ENCODE measurements at regions not wholly inside any gene's neighbourhood (a gene's known extent, or its start where the extent isn't known, plus 50 kb on each side); places are given as distances from the start of the nearest gene placed in this dataset.

DNA sequence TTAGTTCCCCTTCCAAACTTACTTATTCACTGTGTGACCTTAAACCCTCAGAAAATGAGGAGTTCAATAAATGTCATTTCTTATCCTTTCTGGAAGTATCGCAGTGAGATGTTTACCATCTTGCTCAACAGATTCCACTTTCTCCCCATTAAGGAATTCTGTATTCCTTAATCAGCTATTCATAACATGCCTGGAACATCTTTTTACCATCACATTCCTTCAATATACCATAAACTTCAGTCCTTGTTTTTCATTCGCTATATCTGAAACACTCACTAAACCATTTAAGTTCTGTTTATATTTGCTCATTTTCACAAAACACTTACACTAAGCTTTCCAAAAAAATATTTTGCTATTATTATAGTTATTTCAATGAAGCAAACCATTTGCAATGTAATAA is 1158.6 kb downstream of the CDH12 start:
- TF ChIP-seq, protein P1, sequence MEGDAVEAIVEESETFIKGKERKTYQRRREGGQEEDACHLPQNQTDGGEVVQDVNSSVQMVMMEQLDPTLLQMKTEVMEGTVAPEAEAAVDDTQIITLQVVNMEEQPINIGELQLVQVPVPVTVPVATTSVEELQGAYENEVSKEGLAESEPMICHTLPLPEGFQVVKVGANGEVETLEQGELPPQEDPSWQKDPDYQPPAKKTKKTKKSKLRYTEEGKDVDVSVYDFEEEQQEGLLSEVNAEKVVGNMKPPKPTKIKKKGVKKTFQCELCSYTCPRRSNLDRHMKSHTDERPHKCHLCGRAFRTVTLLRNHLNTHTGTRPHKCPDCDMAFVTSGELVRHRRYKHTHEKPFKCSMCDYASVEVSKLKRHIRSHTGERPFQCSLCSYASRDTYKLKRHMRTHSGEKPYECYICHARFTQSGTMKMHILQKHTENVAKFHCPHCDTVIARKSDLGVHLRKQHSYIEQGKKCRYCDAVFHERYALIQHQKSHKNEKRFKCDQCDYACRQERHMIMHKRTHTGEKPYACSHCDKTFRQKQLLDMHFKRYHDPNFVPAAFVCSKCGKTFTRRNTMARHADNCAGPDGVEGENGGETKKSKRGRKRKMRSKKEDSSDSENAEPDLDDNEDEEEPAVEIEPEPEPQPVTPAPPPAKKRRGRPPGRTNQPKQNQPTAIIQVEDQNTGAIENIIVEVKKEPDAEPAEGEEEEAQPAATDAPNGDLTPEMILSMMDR (IDR thresholded peaks at IDR 0.05) = no peak
- no peak for TF ChIP-seq ZFX (IDR thresholded peaks at IDR 0.05; ENCODE audit: borderline replicate concordance)
- H3K27ac ChIP-seq = no peak overlapping the region

DNA sequence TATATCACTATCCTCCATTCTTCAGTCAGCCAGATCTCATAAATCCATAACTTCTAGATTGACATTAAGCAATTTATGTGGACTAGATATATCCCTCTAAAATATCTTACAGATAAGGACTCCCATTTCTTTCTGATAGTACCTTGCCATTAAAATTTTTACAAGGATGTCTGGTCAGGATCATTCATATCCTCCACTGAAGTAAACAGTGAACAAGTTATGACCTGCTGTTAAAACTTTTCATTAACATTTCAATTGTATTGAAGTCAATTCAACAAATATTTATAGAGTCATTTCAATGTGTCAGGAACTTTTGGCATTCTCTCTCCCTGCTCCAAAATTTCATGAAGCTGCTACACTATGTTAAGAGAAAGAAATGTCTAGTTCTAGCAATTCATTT is 1159.6 kb downstream of the CDH12 start:
- no peak overlapping the region for H3K27ac ChIP-seq
- no peak for TF ChIP-seq ZFX (IDR thresholded peaks at IDR 0.05; ENCODE audit: borderline replicate concordance)
- TF ChIP-seq, protein P1 (IDR thresholded peaks at IDR 0.05) = no peak

DNA sequence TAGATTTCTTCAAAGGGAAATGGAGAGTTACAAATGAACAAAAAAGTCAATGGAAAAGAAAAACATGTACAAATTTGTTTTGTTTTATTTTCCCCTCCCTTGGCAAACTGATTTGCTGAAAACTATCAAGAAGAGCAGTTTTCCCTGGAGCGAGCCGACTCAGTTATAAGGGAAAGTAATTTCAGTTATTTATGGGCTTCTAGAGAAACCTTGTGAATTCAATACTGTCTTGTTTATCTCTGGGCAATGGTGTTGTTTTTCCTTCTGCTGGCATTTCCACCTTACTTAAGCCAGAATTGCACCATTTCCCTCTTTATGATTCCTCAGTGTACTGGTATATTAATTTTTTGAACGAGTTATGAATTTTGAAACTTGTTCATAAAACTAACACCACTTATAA is 1163.6 kb downstream of the CDH12 start:
- TF ChIP-seq, protein P1 (IDR thresholded peaks at IDR 0.05) = no peak
- TF ChIP-seq ZFX (IDR thresholded peaks at IDR 0.05; ENCODE audit: borderline replicate concordance) = no peak
- no peak overlapping the region for H3K27ac ChIP-seq

DNA sequence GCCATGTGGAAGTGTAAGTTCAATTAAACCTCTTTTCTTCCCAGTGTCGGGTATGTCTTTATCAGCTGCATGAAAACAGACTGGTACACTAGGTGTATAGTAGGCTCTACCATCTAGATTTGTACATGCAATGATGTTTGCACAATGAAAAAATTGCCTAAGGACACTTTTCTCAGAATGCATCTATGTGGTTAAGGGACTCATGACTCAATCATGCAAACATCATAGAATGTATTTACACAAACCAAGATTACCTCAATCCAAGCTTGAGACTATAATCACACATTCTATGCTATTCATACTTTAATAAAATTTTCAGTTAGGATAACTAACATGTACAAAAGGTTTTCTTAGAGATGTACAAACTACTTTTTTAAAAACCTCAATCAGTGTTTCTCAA is 1164.5 kb downstream of the CDH12 start:
- no peak overlapping the region for H3K27ac ChIP-seq
- no peak for TF ChIP-seq ZFX (IDR thresholded peaks at IDR 0.05; ENCODE audit: borderline replicate concordance)
- TF ChIP-seq, protein P1 (IDR thresholded peaks at IDR 0.05) = no peak

DNA sequence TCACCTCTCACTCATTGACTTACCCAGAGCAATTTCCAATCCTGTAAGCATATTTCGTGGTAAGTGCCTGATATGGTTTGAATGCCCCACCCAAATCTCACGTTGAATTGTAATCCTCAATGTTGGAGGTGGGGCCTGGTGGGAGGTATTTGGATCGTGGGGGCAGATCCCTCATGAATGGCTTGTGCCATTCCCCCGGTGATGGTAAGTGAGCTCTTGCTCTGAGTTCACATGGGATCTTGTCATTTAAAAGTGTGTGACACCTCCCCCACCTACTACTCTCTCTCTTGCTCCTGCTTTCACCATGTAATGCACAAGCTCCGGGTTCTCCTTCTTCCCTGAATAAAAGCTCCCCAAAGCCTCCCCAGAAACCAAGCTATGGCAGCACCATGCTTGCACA is 1165.5 kb downstream of the CDH12 start:
- TF ChIP-seq, protein P1 (IDR thresholded peaks at IDR 0.05) = no peak
- TF ChIP-seq ZFX (IDR thresholded peaks at IDR 0.05; ENCODE audit: borderline replicate concordance) = no peak
- no peak overlapping the region for H3K27ac ChIP-seq

DNA sequence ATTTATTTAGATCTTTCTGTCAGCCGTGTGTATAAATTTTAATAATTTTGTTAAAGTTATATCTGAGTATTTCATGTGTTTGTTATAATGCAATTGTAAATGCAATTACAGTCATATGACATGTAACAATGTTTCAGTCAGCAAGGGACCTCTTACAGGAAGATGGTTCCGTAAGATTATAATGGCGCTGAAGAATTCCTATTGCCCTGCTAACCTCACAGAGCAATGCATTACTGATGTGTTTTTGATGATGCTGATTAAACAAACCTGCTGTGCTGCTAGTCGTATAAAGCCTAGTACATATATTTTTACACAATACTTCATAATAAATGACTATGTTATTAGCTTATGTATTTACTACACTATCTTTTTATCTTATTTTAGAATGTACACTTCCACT is 1166.4 kb downstream of the CDH12 start:
- no peak overlapping the region for H3K27ac ChIP-seq
- TF ChIP-seq ZFX (IDR thresholded peaks at IDR 0.05; ENCODE audit: borderline replicate concordance) = no peak
- TF ChIP-seq, protein P1 (IDR thresholded peaks at IDR 0.05) = no peak

DNA sequence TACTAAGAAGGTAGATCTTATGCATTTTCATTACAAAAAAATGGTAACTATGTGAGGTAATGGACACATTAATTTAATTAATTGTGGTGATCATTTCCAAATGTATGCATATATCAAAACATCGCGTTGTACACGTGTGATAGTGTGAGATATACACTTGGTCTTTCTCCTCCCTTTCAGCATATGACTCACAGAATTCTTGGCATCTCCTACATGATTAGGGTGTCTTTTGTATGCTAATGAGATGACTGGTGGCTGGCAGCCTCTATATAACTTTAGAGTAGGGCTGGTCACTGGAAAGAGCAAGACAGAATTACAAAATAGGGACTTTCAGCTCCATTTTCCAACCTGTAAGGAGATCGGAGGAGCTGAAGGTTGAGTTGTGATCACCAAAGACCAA is 1167.6 kb downstream of the CDH12 start:
- no peak for TF ChIP-seq ZFX (IDR thresholded peaks at IDR 0.05; ENCODE audit: borderline replicate concordance)
- TF ChIP-seq, protein P1 (IDR thresholded peaks at IDR 0.05) = no peak
- H3K27ac ChIP-seq = no peak overlapping the region
